Gastrocnemius medialis (tissue), 4 donors: ENCODE measurements at regions not wholly inside any gene's neighbourhood (a gene's known extent, or its start where the extent isn't known, plus 50 kb on each side); places are given as distances from the start of the nearest gene placed in this dataset.
"Not testable (repeated sequence)": the region's sequence is repeated elsewhere in the genome, so short reads cannot be mapped to it uniquely, and the experiment has no call there.

Source experiments
- ATAC-seq, 2 donors: fragments of 150-250 bp; one replicate each; pipeline ENCODE4 v1.9.1; 2016
- DNase-seq, 2 donors: peaks; one replicate each; pipeline ENCODE4 v3.0.0-alpha.2; 2019
- H3K27ac ChIP-seq, 4 donors: fragments of 200-600 bp; sonication (generic); 1 replicate in 1 of 4; 2 replicates in 3 of 4; pipeline ENCODE4 v1.5.1; 2016 to 2018; ENCODE audit warnings: mild to moderate bottlenecking in 2 of 4, moderate library complexity in 1 of 4
- H3K27me3 ChIP-seq, 3 donors: fragments of 200-600 bp; sonication (generic) in 2 of 3; 1 replicate in 1 of 3; 2 replicates in 2 of 3; pipeline versions ENCODE4 v1.5.1 to v1.6.0; 2016 to 2019; ENCODE audit warnings: mild to moderate bottlenecking in 1 of 3, moderate library complexity in 1 of 3
- H3K36me3 ChIP-seq, 2 donors: fragments of 200-600 bp; sonication (generic) in 1 of 2; one replicate each; pipeline ENCODE4 v1.5.1; 2017 to 2018
- H3K4me1 ChIP-seq, 2 donors: fragments of 200-600 bp; sonication (generic) in 1 of 2; one replicate each; pipeline ENCODE4 v1.5.1; 2016 to 2017; ENCODE audit warnings: mild to moderate bottlenecking in 2 of 2
- H3K4me3 ChIP-seq, 4 donors: fragments of 200-600 bp; sonication (generic) in 3 of 4; 1 replicate in 1 of 4; 2 replicates in 3 of 4; pipeline ENCODE4 v1.5.1; 2016 to 2019; ENCODE audit warnings: mild to moderate bottlenecking in 2 of 4
- H3K9me3 ChIP-seq, 3 donors: fragments of 200-600 bp; sonication (generic) in 2 of 3; 1 replicate in 1 of 3; 2 replicates in 2 of 3; pipeline ENCODE4 v1.5.1; 2016 to 2019
- CTCF ChIP-seq, 5 experiments: fragments of 450-650 bp in 3 of 5; fragments of 200-600 bp in 2 of 5; sonication (generic) in 2 of 5; IDR thresholded peaks in 4 of 5; conservative IDR thresholded peaks in 1 of 5; 1 replicate in 4 of 5; 2 replicates in 1 of 5; pipeline ENCODE4 v1.5.1; 2016 to 2019; ENCODE audit warnings: antibody characterized with exemption in 5 of 5, mild to moderate bottlenecking in 3 of 5, moderate library complexity in 3 of 5
- POLR2A ChIP-seq, 2 donors: fragments of 450-650 bp; IDR thresholded peaks; one replicate each; pipeline ENCODE4 v1.6.1; 2017; ENCODE audit warnings: antibody characterized with exemption in 2 of 2, mild to moderate bottlenecking in 2 of 2, moderate library complexity in 2 of 2
- in situ Hi-C, 4 donors: fragments of 200-750 bp; cut with MboI; loops; one replicate each; pipeline versions ENCODE4 v1.15.0 to v1.8.0; 2017; ENCODE audit warnings: low sequenced_read_pairs in 4 of 4
- intact Hi-C: fragments of 100-400 bp; cut with DNase I; formaldehyde crosslinking; loops from one replicate; pipeline ENCODE4 v1.15.1; 2023; ENCODE audit warnings: low total_unique reads

- DNase-seq (no peak), ATAC-seq (no peak)
- Histone ChIP-seq H3K4me3 (no peak overlapping the region), H3K4me1 (no peaks in the 10 kb centered on the region), H3K27ac (no peak overlapping the region), H3K36me3 (no peaks in the 10 kb centered on the region), H3K9me3 (no peaks in the 10 kb centered on the region), H3K27me3 (no peaks in the 10 kb centered on the region)
- TF ChIP-seq POLR2A (IDR thresholded peaks at IDR 0.05) (no peak), CTCF (IDR thresholded peaks at IDR 0.05 in 4 of 5, conservative IDR thresholded peaks at IDR 0.05 in 1 of 5) (no peak)
- intact Hi-C loops (no loop called here), in situ Hi-C loops (no loop called here)
Measured at GRCh38 chr7:17098515-17098914, 199.9 kb upstream of the AHR start.

GRCh38 chr7:17099083-17099973 lies 199.1 kb upstream of the AHR start:
- TF ChIP-seq CTCF (IDR thresholded peaks at IDR 0.05 in 4 of 5, conservative IDR thresholded peaks at IDR 0.05 in 1 of 5) (no peak), POLR2A (IDR thresholded peaks at IDR 0.05) (no peak)
- ATAC-seq, result no peak
- in situ Hi-C loops, result no loop called here

GRCh38 chr7:17099974-17100509 lies 198.4 kb upstream of the AHR start:
- H3K27ac ChIP-seq, H3K4me1 ChIP-seq, DNase-seq, H3K27me3 ChIP-seq, intact Hi-C loops, in situ Hi-C loops, ATAC-seq, H3K4me3 ChIP-seq, H3K36me3 ChIP-seq, H3K9me3 ChIP-seq: not testable (repeated sequence)

More at GRCh38 chr7:17099083-17099973, 199.1 kb upstream of the AHR start:
- H3K27ac ChIP-seq, result no peak overlapping the region
- H3K36me3 ChIP-seq, result no peaks in the 10 kb centered on the region
- no peaks in the 10 kb centered on the region for H3K27me3 ChIP-seq
- no peaks in the 10 kb centered on the region for H3K4me1 ChIP-seq
- intact Hi-C loops, result no loop called here
- no peak overlapping the region for H3K4me3 ChIP-seq
- no peaks in the 10 kb centered on the region for H3K9me3 ChIP-seq
- no peak for DNase-seq

GRCh38 chr7:17101207-17101696 lies 197.2 kb upstream of the AHR start:
- TF ChIP-seq POLR2A (IDR thresholded peaks at IDR 0.05) (no peak), CTCF (IDR thresholded peaks at IDR 0.05 in 4 of 5, conservative IDR thresholded peaks at IDR 0.05 in 1 of 5) (no peak)
- DNase-seq, result no peak
- no peaks in the 10 kb centered on the region for H3K36me3 ChIP-seq
- H3K27ac ChIP-seq, result no peak overlapping the region
- H3K27me3 ChIP-seq, result no peaks in the 10 kb centered on the region
- intact Hi-C loops, result no loop called here
- no peak for ATAC-seq
- in situ Hi-C loops, result no loop called here
- H3K4me3 ChIP-seq, result no peak overlapping the region
- H3K9me3 ChIP-seq, result no peaks in the 10 kb centered on the region
- H3K4me1 ChIP-seq, result no peaks in the 10 kb centered on the region

- in situ Hi-C loops, result no loop called here
- Histone ChIP-seq H3K4me3 (no peak overlapping the region), H3K27me3 (no peaks in the 10 kb centered on the region), H3K27ac (no peak overlapping the region), H3K4me1 (no peaks in the 10 kb centered on the region), H3K9me3 (no peaks in the 10 kb centered on the region), H3K36me3 (no peaks in the 10 kb centered on the region)
- DNase-seq (no peak), ATAC-seq (no peak)
- TF ChIP-seq POLR2A (IDR thresholded peaks at IDR 0.05) (no peak), CTCF (IDR thresholded peaks at IDR 0.05 in 4 of 5, conservative IDR thresholded peaks at IDR 0.05 in 1 of 5) (no peak)
- intact Hi-C loops, result no loop called here
Measured at GRCh38 chr7:17103170-17103569, 195.3 kb upstream of the AHR start.
